AG04450 (cell line): ENCODE measurements at regions not wholly inside any gene's neighbourhood (a gene's known extent, or its start where the extent isn't known, plus 50 kb on each side); places are given as distances from the start of the nearest gene placed in this dataset.

Experiments
- CTCF ChIA-PET: fragments of 300-600, 350-600 bp; formaldehyde crosslinking; extraction: SDS; loops from one replicate; lab custom pipeline; 2022; ENCODE audit warnings: antibody characterized with exemption, inconsistent platforms; lab: Charles Lee
- POLR2A ChIA-PET: fragments of 350-600 bp; formaldehyde crosslinking; extraction: SDS; loops from one replicate; lab custom pipeline; 2021; ENCODE audit warnings: antibody characterized with exemption, inconsistent platforms; lab: Yijun Ruan, JAX
- DNase-seq: peaks from one replicate; pipeline ENCODE4 v3.0.0-alpha.2; 2011; ENCODE audit warnings: low read depth, low spot score
- H3K27ac ChIP-seq: one replicate; pipeline ENCODE4 v1.5.1; 2012; ENCODE audit warnings: low read depth, low read length, control low read depth
- H3K27me3 ChIP-seq: one replicate; pipeline ENCODE4 v1.6.0; 2012; ENCODE audit warnings: low read length; ENCODE audit not compliant: control insufficient read depth, insufficient read depth
- H3K4me3 ChIP-seq: 2 replicates; pipeline ENCODE4 v1.5.1; 2011; ENCODE audit warnings: mild to moderate bottlenecking, low read depth, low read length, control low read depth
- H3K9me3 ChIP-seq: 2 replicates; pipeline ENCODE4 v1.5.1; 2012; ENCODE audit warnings: low read length; ENCODE audit not compliant: control insufficient read depth, insufficient read depth
- TF ChIP-seq, protein P1 (sequence below): IDR thresholded peaks from 2 replicates; pipeline ENCODE4 v1.5.1; 2011; ENCODE audit warnings: low read depth, low read length, control low read depth, inconsistent platforms

DNA sequence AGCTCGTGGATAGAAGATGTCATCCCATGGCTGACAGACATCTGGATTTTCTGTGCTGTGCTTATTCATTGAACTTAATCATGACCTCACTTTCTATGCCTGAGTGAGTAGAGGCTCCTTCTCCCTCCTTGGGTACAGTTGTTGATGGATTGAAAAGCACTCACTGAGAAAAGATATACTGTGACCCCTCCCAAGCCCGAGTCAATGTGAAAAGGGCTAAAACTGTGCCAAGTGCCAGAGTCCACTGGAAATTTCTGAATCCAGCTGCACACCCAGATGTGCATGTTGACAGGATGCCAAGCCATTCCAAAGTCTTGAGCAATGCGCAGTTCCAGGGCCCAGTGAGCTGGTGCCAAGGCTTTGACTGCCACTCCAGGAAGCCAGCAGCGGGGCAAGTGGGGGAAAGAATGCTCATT is 473.0 kb downstream of the NTRK2 start:
- Histone ChIP-seq H3K9me3 (peaks cover 24% of the 10 kb centered on the region), H3K4me3 (no peak overlapping the region), H3K27ac (no peak overlapping the region), H3K27me3 (no peaks in the 10 kb centered on the region)
- ChIA-PET POLR2A (no interaction called here), CTCF (no interaction called here)
- DNase-seq = no peak
- TF ChIP-seq, protein P1, sequence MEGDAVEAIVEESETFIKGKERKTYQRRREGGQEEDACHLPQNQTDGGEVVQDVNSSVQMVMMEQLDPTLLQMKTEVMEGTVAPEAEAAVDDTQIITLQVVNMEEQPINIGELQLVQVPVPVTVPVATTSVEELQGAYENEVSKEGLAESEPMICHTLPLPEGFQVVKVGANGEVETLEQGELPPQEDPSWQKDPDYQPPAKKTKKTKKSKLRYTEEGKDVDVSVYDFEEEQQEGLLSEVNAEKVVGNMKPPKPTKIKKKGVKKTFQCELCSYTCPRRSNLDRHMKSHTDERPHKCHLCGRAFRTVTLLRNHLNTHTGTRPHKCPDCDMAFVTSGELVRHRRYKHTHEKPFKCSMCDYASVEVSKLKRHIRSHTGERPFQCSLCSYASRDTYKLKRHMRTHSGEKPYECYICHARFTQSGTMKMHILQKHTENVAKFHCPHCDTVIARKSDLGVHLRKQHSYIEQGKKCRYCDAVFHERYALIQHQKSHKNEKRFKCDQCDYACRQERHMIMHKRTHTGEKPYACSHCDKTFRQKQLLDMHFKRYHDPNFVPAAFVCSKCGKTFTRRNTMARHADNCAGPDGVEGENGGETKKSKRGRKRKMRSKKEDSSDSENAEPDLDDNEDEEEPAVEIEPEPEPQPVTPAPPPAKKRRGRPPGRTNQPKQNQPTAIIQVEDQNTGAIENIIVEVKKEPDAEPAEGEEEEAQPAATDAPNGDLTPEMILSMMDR = no peak

DNA sequence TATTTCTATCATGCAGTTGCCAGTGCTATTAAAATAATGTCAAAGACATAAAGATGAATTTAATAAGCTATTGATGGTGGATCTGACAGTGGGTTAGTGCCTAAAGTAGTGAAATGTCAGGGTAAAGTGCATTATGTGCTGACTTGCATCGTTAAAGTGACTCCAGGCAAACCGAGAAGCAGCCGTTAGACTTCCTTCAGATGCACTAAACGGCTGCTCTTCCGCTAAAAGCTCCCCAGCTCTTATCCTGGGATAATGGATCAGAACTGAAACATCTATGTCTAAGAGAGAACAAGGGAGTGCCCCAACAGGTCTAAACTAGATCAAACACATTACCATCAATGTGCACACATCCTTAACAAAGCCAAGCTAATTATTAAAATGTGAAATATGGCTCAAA is 468.2 kb downstream of the NTRK2 start:
- no peak overlapping the region for H3K27ac ChIP-seq
- ChIA-PET CTCF (no interaction called here), POLR2A (no interaction called here)
- no peaks in the 10 kb centered on the region for H3K27me3 ChIP-seq
- peaks cover 9% of the 10 kb centered on the region for H3K9me3 ChIP-seq
- H3K4me3 ChIP-seq = no peak overlapping the region
- TF ChIP-seq, protein P1 = no peak
- DNase-seq = no peak

DNA sequence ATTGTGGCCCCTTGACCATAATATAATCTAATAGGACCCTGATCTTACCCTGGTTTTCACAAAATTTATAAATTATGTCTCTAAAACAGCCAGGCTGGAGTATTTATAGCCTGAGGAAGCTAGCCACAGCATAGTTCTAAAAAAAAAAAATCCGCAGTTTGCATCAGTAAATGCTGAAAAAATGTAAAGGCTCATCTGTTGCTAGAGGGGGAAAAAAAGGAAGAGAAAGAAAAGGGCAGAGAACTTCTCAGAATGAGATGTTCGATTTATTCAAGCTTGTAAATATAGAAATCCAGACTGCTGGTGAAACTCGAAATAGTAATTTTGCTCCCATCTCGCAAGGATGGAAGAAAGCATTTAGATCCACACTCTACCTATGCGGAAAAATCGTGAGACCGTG is 467.5 kb downstream of the NTRK2 start:
- TF ChIP-seq, protein P1 = no peak
- Histone ChIP-seq H3K27ac (no peak overlapping the region), H3K27me3 (no peaks in the 10 kb centered on the region), H3K9me3 (peaks cover 6% of the 10 kb centered on the region), H3K4me3 (no peak overlapping the region)
- POLR2A ChIA-PET = no interaction called here
- no peak for DNase-seq
- CTCF ChIA-PET = no interaction called here

DNA sequence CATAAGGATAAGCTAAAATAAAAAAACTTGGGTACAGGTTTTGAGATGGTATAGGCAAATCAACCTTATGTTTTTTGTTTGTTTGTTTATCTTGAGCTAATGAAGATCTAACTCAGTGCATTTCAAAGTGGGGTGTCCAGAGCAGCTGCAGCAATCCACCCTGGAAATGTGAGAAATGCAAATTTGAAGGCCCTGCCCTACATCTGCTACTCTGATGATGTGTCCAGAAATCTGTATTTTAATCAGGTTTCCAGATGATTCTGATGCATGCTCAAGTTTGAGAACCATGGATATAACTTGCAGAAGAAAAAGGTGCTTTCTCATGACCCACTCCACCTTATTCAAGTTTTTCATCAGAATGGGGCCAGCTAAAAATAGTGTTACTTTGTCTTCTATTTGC is 467.0 kb downstream of the NTRK2 start:
- ChIA-PET CTCF (no interaction called here), POLR2A (no interaction called here)
- Histone ChIP-seq H3K27me3 (no peaks in the 10 kb centered on the region), H3K9me3 (peaks cover 6% of the 10 kb centered on the region), H3K4me3 (no peak overlapping the region), H3K27ac (no peak overlapping the region)
- DNase-seq = no peak
- TF ChIP-seq, protein P1 = no peak

DNA sequence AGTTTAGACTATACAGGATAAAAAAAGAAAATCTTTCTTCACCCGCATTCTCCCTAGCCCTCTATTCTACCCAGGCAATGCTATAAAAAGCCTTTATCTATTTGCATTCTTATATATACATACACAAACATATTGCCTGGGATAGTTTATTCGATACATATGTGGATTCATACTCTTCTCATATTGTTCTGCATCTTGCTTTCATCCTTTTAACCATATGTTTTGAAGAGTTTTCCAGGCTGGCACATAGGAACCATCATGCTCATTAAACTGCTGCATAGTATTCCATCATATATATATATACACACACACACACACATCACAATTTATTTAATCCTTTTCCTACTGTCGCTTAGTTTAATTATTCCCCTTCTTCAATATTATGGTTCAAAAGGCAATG is 461.2 kb downstream of the NTRK2 start:
- no peak overlapping the region for H3K27ac ChIP-seq
- H3K27me3 ChIP-seq = no peaks in the 10 kb centered on the region
- no peak overlapping the region for H3K4me3 ChIP-seq
- TF ChIP-seq, protein P1 = no peak
- DNase-seq = no peak
- H3K9me3 ChIP-seq = peaks cover 10% of the 10 kb centered on the region
- ChIA-PET POLR2A (no interaction called here), CTCF (no interaction called here)
